HG02678 (cell line): ENCODE measurements at regions not wholly inside any gene's neighbourhood (a gene's known extent, or its start where the extent isn't known, plus 50 kb on each side); places are given as distances from the start of the nearest gene placed in this dataset.
A peak's percentile ranks its signal among the peaks of the same experiment; 100 is the strongest.
"Not testable (repeated sequence)": the region's sequence is repeated elsewhere in the genome, so short reads cannot be mapped to it uniquely, and the experiment has no call there.

ENCODE experiments used
- ATAC-seq: cut with Tn5 transposase; IDR thresholded peaks from one replicate; pipeline ENCODE4 v1.9.1; 2021; ENCODE audit warnings: mild to moderate bottlenecking, moderate library complexity; ENCODE audit not compliant: unreplicated experiment

- ATAC-seq: peak; percentile 94
Measured at GRCh38 chr9:75455444-75455921, 367.2 kb downstream of the OSTF1 start.

GRCh38 chr9:75456698-75457097, 368.4 kb downstream of the OSTF1 start:
- ATAC-seq: no peak

GRCh38 chr9:75457474-75458011, 369.2 kb downstream of the OSTF1 start:
- ATAC-seq: no peak

- not testable (repeated sequence) for ATAC-seq
Measured at GRCh38 chr9:75459311-75459710, 371.0 kb downstream of the OSTF1 start.

- no peak for ATAC-seq
Measured at GRCh38 chr9:75461183-75461582, 372.9 kb downstream of the OSTF1 start.

- no peak for ATAC-seq
Measured at GRCh38 chr9:75462866-75463265, 374.6 kb downstream of the OSTF1 start.

DNA sequence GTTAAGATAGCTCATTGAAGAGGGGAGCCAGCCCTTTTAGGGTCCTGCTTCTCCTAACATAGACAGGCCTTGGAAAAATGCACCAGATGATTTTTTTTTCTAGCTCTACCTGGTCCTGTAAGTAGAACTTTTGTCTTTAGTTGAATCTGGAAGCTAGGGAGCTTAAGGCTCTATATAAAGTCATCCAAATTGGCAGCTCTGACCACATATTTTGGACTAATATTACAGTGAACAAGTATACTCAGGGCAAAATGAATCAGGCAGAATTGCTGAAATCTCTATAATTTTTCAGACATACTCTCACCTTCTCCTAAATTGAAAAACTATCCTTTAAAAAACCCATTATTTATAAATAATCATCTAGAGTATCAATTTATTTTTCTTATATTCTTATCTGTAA, 375.6 kb downstream of the OSTF1 start:
- no peak for ATAC-seq

- no peak for ATAC-seq
Measured at GRCh38 chr9:75464726-75465125, 376.4 kb downstream of the OSTF1 start.

GRCh38 chr9:75467142-75467541, 378.8 kb downstream of the OSTF1 start:
- no peak for ATAC-seq

DNA sequence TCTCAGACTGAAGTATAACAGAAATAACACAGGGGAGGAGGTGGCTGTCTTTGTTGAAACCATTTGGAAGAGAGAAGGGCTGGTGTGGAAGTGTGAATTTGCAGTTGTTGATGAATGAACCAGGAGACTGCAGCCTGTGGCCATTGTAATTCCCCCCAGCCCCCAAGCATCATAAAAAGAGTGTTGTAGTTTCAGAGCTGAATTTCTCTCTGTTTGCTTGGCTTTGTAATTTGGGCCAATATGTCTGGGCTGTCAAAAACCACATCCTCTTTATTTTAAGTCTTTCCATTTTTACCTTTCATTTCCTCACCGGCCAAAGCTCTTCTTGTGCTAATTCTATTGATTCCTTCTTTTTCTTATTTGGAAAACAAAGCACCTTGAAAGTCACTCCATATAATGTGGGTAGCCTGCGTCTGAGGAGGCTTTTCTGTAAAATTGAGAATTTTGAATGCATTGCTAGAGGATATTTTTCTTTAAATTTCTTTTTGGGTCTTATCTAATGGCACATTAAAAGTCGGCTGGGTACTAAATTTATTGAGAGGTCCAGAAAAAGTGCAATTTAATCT, 383.3 kb downstream of the OSTF1 start:
- ATAC-seq: no peak

DNA sequence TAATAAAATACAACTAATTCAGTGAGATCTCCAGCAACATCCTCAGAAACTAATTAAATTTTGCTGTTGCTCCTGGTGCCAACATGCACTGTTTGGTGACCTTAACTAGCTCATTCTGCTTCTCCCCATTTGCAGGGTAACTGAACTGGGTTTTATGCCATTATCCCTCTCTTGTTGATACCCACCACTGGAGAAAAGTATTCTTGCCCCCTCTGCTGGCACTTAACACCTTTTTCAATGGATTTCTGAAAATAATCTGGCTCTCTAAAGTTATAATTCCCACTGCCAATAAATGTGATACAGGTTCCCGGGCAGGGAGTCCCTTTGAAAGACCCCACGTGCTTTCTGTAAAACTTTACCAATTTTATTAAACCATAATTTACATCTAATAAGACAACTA, 394.3 kb downstream of the OSTF1 start:
- no peak for ATAC-seq

DNA sequence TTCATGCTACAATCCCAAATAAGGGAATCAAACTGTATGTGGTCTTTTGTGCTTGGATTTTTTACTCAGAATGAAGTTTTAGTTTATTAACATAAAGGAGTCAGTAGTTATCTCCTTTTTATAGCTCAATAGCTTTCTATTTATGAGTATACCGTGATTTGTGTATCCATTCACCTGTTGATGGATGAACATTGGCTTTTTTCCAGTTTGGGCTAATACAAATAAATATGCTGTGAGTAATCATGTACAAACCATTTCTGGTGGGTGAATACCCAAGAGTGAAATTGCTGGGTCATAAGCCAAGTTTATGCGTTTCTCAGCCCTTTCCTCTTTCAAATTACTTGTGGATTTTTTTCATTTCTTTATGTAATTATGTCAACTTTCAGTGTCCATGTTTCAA, 395.3 kb downstream of the OSTF1 start:
- no peak for ATAC-seq

DNA sequence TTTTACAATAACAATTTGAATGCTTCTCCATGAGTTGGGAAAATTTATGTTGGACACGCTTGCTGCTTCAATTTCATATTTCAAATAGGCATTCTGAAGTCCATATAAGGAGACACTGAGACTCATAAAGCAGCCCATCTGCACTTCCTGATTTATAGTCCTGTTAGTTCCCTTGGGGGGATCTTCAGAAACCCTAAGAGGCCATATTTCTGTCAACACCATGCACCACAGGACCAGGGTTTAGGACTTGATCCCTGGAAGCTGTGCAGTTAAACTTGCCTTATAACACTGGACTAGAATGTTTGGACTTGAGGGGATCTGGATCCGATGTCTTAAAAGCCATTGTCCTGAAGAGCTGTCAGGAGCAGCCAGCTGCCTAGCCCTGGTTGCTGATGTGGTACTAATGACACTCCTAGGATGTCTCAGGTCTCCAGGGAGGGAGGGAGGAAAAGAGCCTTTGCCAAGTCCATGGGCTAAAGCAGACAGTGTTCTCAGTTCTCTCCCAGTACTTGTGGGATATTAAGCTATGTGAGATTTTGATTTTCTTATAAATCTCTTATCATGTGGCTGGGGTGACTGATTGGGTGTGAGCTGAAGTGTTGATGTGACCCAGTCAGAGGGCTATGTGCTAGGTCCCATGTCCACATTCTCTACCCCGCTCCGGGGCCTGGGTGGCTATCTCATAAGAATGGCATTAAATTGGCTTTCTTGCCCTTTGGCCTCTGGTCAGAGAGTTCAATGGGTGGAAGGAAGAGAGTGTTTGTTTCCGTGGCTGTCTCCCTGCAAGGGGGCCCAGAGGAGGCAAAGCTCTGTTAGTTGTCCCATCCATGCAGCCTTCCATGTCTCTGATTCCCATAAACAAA, 399.8 kb downstream of the OSTF1 start:
- ATAC-seq: no peak

DNA sequence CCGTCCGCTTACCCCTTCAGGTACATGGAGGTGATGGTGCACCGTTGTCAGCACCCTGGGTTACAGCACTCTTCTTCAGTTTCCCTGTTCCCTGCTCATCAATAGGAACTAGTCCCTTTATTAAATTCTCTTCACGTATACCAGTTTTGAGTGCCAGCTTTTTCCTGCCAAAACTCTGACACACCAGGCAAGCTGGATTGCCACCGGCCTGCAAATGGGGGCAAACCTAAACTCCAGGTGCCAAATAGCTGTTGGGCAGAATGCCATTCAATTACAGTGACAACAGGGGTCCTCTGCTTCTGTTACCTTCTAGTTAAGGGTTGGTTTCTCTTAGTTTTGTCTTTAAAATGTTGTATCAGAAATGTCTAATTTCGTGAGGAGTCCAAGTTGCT, 400.4 kb downstream of the OSTF1 start:
- no peak for ATAC-seq

DNA sequence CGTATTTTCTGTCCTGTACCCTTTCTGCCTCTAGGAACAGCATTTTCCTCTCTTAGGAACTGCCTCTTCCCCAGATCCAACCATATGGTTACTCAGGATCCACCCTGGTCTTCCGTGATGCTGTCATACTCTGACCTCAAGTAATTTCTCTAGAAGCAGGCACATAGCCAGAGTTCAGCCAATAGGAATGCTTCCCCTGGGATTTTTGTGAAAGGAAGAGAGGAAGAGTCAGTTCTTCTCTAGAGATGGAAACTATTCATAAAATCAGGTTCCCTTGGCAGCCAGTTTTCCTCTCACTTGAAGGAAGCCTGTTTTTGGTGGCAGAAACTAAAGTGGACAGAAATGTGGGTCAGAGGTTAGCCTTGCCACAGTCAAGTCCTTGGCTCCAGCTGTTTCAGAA, 400.1 kb upstream of the PCSK5 start:
- no peak for ATAC-seq

DNA sequence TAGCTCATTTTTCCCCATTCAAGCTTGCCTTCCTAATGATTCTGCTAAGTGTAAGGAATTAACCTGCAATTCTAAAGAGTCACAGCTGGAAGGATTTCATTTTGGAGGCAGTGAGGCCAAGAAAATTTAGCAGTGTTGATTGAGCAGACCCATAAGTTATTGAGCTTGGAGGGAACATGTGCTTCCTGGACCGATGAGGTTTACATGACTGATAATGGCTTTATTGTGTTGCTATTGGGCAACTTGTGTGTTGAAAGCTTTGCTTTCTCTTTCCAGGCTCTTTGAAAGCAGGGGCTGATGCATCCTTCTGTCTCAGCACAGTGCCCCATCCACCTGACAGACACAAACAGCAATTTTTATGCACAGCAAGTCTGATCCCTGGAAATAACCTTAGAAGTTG, 398.9 kb upstream of the PCSK5 start:
- ATAC-seq: no peak

DNA sequence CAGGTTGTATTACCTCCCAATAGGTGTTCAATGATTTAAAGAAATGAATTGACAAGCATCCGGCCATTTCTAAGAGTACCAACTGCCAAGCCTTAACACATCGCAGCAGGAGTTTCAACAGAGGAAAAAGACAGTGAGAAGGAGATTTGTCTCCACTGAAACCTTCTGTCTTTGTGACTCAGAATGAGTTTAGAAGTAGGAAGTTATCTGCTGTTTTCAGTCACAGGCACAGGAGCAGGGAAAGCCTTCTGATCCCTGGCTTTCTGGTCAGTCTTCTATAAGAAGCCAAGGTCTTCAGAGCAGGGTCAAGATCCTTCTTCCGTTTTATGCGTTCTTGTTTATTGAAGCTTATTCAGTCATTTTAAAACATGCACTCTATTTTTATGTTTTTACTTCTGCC, 390.7 kb upstream of the PCSK5 start:
- ATAC-seq: no peak

DNA sequence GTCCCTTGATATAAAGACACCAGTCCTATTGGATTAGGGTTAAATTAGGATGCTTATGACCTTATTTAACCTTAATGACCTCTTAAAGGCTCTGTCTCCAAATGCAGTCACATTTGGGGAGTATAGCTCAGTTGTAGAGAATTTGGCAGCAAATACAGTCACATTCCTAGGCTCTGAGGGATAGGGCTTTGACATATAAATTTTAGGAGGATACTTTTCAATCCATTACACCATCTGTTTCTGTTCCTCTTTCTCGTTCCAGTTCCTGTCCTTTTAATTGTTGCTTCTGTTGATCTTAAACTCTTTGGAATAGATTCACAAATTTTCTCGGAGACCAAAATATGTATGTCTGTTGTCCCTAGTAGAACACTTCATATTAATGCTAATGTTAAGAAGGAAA, 390.0 kb upstream of the PCSK5 start:
- no peak for ATAC-seq

DNA sequence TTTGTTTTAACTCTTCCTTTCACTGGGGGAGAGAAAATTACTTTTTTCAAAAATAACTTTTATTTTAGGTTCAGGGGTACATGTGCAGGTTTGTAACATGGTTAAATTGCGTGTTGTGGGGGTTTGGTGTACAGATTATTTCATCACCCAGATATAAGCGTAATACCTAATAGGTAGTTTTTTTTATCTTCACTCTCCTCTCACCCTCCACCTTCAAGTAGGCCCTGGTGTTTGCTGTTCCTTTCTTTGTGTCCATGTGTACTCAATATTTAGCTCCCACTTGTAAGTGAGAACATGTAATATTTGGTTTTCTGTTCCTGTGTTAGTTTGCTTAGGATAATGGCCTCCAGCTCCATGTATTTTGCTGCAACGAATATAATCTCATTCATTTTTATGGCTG, 389.5 kb upstream of the PCSK5 start:
- ATAC-seq: not testable (repeated sequence)

DNA sequence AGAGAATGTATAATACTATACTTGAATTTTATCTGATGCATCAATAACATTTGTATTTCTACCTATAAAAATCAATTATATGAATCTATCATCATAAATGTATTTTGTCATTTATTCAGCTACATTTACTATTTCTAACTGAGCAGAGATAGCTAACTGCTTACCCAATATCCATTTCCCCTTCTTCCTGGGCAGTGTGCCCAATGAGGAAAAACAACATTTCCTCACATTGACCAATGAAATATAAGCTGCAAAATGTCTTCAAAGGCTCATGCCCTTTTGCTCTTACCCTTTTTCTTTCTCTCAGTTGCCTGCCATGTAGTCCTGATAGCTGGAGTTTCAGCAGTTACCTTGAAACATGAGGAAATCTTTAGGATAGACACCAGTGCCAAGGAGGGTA, 385.8 kb upstream of the PCSK5 start:
- ATAC-seq: no peak

- ATAC-seq: no peak
Measured at GRCh38 chr9:75505654-75506053, 384.8 kb upstream of the PCSK5 start.

- no peak for ATAC-seq
Measured at GRCh38 chr9:75529463-75529862, 361.0 kb upstream of the PCSK5 start.
